IPS DF 4.7 (cell line): ENCODE measurements at regions not wholly inside any gene's neighbourhood (a gene's known extent, or its start where the extent isn't known, plus 50 kb on each side); places are given as distances from the start of the nearest gene placed in this dataset.

Experiments used
- DNase-seq: peaks from one replicate; pipeline ENCODE4 v3.0.0-alpha.2; 2013; ENCODE audit warnings: low spot score; ENCODE audit errors: extremely low read depth

DNA sequence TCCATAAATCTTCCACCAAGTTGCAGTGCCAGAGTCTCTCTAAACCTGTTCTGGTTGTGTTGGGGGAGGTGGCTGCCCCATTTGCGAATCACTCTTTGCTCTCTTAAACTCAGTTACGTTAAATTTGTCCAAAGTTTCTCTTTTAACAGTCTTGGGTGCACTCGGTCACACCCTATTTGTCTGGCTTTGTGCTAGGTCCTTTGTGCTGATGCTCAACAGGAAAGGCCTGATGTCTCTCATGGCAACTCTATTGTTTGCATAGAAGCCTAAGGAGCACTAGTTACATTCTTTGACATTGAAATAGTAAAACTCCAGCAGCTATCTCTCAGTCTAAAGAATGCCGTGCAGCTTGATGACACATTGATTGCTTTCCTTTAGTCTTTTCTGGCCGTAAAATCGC is 105.1 kb downstream of the TRMT11 start:
- DNase-seq, result no peak

DNA sequence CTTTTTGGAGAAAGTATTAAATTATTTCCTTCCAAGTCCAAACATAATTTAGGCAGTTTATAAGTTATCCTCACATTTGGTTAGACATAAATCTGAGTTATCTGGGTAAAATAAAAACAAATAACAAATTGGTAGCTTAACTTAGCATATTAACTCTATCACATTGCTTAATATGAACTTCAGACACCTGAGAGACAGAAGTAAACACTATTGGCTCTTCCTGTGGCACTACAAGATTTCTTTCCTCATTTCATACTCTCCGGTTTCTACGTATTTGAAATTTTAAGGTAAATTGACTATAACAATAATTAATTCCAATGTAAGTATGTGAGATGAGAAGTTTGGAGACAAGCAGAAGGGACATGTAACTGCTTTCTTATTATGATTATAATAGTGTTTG is 106.8 kb downstream of the TRMT11 start:
- DNase-seq, result no peak

DNA sequence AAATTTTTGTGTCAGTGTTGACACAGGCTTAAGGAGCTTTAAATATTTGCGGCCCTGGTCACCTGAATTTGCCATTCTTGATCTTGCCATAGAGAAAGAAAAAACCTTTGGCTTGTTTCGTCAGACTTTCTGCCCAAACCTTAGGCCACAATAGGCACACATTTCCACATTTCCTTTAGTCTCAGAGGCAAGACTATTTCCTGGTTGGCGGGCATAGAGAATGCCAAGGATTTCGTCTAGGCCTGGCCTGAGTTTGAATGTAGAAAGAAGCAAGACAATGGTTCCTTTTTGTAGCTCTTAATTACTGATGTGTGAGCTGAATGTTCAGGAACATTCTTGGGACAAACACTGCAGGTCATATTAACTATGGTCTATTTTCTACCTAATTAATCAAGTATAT is 108.1 kb downstream of the TRMT11 start:
- DNase-seq, result no peak

DNA sequence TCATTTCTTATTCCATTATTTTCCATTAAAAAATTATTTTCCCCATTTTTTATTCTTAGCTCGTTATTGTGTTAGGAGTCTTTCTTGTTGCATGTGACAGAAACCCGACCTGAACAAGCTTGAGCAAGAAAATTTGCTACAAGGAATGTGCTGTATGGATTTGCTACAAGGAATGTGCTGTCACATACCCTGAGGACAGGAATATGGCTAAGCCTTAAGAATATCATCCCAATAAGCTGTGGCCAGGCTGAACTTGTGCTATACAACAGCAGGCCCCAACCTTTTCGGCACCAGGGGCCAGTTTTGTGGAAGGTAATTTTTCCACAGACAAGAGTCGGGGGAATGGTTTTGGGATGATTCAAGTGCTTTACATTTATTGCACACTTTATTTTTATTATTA is 114.0 kb downstream of the TRMT11 start:
- DNase-seq, result no peak

DNA sequence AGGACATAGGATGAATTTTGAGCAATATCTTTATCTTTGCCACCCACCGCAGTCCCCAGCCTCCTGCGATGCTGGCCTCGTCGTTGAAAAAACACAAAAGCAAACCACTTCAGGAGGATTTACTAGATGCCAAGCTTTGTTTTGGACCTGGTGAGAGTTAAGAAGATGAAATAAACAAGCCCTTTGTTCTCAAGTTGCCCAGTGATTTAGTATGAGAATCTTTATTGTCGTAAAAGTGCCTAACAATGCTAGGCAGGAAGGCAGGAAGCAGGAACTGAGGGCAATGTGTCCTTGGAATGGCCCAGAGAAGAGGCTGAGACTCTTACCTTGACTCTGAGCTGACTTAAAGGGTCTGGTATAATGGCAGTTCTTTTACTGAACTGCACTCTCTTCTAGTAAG is 116.0 kb downstream of the TRMT11 start:
- DNase-seq, result no peak

DNA sequence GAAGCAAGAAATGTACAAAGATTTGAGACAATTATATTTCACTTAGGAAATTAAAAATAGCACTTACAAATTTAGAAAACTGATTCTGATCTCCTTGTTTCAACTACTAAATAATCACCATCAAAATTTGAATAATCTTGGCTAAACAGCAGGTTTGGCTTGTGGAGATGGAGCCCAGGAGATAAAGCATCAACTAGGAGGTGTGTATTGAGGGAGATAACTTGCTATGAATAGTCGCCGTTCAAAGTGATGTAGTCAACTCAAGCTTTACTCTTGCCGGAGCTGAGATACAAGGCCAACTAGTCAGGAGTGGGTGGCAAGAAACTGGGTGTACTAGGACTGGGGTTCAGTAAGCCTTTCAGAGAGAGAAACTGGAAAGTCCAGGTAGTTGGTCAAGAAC is 117.7 kb downstream of the TRMT11 start:
- DNase-seq, result no peak

DNA sequence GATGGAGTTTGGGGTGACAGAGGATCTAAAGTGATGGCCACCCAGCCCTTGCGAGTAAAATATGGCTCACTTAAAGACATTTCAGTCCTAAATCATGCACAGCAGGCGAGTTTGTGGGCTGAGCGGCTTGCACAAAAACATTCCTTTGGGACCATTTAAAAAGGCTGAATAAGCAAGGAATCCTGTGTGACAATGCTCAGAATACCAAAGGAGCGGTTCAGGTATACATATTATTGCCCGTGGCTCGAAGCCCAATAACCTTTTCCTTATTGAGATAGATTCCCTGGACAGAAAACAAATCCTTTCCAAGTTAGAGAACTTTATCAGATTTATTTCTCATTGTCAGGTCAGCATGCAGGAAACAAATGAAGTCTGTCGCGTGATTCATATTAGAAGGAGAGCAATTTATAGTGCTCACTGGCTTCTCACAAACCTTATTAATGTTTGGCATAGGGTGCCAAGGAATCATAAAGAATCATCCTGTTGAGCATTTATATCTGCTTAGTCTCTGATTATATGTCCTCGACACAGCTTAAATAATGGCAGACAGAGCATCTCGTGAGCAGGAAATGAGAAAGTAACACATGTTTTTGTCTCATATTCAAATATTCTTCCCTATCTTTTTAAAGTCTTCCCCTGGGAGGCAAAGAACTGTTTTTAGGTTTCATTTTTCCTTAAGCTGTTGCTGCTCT is 121.3 kb downstream of the TRMT11 start:
- DNase-seq, result no peak

DNA sequence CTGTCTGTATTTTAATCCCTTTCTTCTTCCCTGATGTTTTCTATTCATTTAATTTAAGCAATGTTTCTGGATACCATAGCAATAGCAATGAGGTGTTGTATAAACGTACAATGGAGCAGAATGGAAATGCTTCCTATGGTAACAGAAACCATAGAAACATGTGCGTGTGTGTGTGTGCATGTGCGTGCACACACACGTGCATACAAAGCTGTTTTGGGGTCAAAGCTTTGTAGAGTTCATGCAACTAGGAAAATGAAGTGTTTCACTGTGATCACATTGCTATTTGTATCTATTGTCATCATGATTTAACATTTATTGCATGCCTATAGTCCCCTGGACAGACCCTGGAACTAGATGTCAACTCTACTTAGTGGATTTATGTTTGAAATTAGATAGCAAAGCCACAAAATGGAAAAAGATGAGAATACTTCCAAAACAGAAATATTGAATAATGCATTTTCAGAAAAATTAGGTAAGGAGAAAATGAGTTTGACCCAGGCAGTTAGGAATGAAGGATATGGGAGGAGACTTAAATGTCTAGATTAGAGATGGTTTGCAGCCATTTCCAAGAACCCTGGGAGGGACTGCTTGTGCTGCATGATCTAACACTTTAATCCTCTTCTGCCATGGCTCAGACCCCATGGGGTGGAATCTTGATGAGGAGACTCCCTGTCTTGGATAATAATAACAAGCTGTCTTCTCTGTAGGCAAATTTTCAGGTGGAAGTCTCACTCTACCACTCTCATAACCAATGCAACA is 124.4 kb downstream of the TRMT11 start:
- no peak for DNase-seq

DNA sequence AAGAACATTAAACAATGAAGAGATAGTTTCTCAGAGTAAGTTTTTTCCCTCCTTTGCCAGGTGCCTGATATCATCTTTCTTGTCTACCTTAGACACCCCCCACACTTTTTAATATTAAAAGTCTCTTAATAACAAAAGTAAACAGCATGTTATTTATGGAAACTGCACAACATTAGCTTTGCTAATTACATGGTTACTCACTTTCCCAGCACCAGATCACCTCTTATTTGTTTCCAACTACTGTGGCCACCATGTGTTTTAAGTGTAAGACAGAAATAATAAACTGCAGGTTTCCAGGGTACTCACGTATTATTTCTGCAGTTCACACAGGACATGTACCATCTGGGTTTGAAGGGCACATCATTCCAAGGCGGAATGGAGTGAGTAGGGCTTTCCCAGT is 125.0 kb downstream of the TRMT11 start:
- no peak for DNase-seq

DNA sequence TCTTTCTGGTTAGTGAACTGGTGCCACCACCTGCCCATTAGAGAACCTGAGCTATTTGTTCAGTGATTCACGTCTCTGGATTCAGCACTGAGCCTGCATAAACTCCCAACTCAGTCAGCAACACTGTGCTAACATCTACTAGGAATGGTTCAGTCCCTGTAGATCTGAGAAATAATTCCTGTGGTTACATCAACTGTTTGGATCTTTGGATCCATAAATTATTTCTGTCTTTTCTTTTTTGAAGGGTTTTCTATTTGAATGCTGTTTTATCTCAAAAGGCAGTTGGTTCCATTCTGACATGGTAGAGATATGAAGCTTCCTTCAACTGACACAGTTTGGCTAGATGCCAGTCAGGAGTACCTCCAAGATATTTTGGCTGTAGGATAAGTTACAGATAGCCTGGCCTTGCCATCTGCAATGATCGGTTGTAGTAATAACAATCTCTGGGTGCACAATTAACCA is 125.9 kb downstream of the TRMT11 start:
- DNase-seq, result no peak

DNA sequence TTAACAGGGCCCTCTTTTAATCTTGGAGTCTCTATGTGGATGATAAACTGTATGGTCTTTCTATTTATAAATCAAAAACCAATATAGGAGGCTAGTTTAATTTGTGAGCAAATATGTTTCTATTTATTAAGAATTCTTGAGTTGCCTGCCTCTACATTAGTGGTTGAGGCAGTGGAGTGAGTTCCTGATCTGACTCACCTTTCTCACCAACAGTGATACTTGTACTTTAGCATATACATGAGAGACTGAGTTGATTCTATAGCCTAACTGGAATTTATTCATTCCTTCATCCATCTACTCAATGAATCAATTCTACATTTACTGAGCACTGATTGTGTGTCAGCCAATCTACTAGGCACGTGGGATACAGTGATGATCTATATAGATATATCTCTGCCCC is 126.9 kb downstream of the TRMT11 start:
- DNase-seq, result no peak

DNA sequence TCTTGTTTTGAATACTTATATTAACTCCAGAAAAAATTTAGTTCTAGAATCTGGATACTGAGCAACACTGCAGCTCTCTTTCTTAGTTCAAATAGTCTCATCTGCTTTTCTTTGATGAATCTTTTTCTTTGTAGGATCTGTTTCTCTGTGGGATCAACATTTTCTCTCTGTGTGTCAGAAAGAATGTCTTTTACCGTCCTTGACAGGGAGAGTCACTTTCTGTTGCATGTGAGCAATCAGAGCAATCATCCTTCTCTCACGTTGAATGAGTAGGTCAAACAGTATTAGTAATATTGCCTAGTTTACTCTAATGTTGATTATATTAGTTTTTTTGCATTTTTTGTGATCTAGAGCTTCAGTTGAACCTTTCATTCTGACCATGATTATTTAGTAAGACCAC is 130.9 kb downstream of the TRMT11 start:
- no peak for DNase-seq

DNA sequence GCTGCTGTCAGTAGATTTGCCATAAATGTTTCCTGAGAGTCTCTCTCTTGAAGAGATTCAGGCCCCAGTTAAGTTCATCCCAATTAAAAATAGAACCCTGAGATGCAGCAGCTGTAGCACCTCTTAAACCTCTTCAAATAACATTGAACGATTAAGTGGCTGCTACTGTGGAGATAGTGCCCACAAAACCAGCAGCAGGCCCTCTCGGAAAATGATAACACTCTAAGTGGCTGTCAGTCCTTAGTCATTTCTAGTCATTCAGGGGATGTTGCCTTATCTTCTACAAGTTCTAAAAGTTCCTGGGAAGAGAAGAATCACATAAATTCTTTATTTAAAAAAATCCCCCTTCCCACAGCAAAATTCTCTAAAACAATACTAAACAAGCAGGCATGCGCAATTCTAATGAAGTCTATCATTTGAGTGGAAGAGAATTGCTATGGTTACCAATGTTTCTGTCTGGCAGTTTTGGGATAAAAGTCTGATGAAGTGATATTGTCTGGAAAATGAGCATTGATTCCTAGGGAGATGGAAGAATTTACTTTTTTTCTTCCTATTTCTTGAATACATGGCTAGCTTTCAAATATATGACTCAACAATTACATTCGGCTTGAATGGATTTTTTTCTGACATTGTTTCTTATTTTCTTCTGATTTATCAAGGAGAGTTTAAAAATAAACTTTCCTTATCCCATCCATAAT is 131.9 kb downstream of the TRMT11 start:
- DNase-seq, result no peak

DNA sequence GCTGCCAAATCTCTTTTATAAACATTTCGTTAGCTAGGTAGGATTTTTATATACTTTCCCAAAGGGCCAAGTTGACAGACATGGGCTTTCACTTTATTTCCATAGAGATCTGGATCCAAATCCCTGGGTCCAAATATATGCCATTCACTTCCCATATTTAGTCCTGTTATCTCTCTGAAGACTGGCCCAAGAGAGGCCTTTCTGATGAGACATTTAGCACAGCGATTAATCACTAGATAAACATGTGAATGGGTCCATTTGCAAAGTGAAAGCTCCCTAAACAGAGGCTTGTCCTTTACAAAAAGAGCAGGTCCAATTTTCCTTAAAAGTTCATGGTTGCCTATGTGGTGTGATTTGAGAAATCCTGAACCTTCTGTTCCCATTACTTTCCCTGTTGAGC is 132.6 kb downstream of the TRMT11 start:
- DNase-seq, result no peak

DNA sequence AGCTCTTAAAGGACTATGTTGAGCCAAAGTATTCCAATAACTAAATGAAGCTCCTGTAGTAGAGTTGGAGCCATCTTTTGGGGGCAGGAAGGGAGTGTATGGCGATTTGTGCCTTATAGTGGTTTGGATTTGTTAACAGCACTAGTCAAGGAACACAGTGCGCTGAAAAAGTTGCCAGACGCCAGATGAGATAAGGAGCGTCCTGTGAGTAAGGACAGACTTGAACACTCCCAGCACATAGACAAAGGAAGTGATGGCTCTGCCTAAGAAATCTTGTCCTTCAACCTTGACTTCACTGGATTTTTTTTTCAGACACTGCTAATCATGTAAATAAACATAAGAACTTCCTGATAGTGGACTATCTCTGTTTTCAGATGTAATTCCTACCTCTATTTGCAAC is 136.9 kb downstream of the TRMT11 start:
- DNase-seq, result no peak

DNA sequence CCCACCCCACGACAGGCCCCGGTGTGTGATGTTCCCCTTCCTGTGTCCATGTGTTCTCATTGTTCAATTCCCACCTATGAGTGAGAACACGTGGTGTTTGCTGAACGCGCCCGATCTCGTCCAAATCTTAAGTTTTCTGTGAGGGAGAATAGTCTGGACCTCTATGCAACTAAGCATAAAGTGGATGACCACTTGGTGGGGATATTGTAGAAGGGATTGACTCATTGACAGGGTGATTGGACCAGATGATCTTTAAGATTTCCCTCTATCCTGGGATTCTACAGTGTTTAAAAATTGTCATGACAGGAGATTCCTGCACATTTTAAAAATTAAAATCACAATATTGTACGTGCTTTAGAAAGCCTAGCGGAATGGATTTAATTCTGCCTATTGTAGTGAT is 141.3 kb downstream of the TRMT11 start:
- no peak for DNase-seq

DNA sequence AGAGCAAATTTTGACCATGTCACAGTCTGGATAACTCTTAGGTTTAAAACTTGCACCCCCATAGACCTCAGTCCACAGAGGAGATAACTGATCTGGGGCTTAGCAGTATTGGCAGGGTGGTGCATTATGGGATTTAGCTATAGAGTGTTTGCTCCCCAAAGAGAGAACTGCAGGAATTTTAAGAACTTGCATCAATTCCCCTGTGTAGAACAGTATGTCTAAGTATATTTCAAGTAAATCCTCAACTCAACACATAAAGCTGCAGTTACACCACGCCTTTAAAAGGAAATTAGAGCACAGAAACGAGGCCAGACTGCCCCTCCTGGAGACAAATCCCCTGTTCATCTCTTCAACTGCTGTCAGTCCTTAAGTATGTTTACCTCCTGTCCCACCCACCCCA is 144.9 kb downstream of the TRMT11 start:
- no peak for DNase-seq

DNA sequence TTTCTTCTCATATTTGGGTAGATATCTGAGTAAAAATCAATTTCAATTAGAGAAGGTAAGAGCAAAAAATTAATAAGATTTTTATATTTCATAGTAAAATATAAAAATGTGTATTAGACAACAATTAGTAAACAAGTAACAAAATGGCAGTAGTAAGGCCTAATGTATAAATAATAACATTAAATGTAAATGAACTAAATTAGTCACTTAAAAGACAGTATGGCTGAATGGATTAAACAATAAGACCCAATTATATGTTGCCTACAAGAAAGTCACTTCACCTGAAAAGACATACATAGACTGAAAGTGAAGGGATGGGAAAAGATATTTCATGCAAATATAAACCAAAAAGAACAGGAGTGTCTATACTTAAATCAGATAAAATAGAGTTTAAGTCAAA is 147.6 kb downstream of the TRMT11 start:
- no peak for DNase-seq

DNA sequence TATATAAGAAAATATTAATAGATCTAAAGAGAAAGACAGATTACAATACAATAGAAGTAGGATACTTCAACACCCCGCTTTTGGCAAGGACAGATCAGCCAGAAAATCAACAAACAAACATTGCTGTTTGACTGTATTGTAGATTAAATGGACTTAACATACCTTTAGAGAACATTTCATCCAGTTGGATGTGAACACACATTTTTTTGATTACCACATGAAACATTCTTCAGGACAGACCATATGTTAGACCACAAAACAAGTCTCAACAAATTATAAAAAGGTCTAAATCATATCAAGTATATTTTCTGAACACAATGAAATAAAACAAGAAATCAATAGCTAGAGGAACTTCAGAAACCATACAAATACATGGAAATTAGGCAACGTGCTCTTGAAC is 148.2 kb downstream of the TRMT11 start:
- DNase-seq, result no peak

DNA sequence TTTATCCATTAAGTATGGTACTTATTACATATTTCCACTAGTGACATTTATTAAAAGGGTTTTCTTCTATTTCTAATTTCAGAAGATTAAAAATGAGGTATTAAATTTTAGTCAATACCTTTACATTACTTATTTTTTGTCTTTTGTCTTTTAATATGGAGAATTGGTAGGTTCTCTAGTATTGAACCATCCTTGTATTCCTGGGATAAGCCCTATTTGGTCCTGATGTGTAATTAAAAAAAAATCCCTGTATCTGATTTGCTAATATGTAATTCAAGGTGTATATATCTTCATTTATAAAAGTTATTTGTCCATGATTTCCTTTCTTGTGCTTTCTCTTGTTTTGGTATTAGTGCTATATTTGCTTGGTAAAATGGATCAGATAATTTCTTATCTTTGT is 153.7 kb downstream of the TRMT11 start:
- no peak for DNase-seq

DNA sequence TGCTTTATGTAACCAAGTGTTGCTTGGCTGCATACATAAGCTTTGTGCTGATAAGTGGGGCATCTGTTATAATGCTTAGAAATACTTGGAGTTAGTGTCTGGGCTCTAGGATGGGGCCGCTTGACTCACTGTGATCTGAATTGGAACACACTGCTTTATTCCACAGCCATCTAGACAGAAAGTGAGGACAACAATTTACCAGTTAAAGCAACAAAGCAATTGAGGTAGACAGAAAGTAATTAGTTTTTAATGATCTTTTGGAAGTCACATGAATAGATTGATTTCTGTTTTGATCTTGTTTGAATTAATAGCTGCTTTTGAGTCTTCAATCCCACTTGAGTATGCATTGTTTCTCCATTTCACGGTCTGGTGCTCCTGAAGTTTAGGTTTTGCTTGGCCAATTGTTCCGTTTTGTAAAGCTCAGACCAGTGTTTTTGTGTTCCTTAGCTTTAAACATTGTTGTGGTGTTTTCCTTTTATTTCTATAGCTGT is 157.5 kb downstream of the TRMT11 start:
- no peak for DNase-seq

DNA sequence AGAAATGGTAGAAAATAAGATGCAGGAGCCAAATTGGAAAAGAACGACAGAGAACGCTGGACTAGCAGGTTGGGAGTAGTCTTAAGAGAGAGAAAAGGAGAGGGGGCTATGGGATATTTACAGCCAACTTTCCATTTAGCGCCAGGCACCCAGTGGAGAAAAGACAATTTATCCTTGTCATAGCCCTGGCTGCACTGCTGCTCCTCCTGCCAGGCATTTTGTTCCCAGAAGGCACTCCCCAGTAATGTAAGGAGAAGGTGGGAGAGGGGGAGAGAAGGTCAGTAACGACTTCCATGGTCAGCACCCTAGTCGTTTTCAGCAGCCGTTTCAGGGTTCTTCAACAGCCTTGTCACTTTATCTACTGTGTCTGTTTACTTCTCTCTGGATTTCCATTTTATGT is 159.0 kb downstream of the TRMT11 start:
- DNase-seq, result no peak
